Right lobe of liver (tissue), 6 donors: ENCODE measurements at regions not wholly inside any gene's neighbourhood (a gene's known extent, or its start where the extent isn't known, plus 50 kb on each side); places are given as distances from the start of the nearest gene placed in this dataset.
A peak's percentile ranks its signal among the peaks of the same experiment; 100 is the strongest.

Experiments used
- ATAC-seq, 4 donors: fragments of 200-7000 bp; cut with Tn5 transposase; one replicate each; pipeline ENCODE4 v1.9.1; 2020; ENCODE audit warnings: mild to moderate bottlenecking in 4 of 4, moderate library complexity in 4 of 4
- DNase-seq, 3 donors: peaks; one replicate each; pipeline ENCODE4 v3.0.0-alpha.2; 2020
- H3K27ac ChIP-seq, 3 donors: fragments of 200-600 bp; one replicate each; pipeline ENCODE4 v1.8.0; 2022
- H3K27me3 ChIP-seq, 2 donors: fragments of 200-600 bp; one replicate each; pipeline ENCODE4 v1.8.0; 2022
- H3K36me3 ChIP-seq, 4 donors: fragments of 200-600 bp; sonication (generic) in 1 of 4; one replicate each; pipeline versions ENCODE4 v1.5.1 to v1.8.0; 2017 to 2022; ENCODE audit warnings: control low read depth in 1 of 4
- H3K4me1 ChIP-seq, 4 donors: fragments of 200-600 bp; sonication (generic) in 1 of 4; one replicate each; pipeline versions ENCODE4 v1.5.1 to v1.8.0; 2017 to 2022; ENCODE audit warnings: control low read depth in 1 of 4
- H3K4me3 ChIP-seq, 3 donors: fragments of 200-600 bp; one replicate each; pipeline ENCODE4 v1.8.0; 2022
- H3K9me3 ChIP-seq, 4 donors: fragments of 200-600 bp; sonication (generic) in 1 of 4; one replicate each; pipeline versions ENCODE4 v1.5.1 to v1.8.0; 2017 to 2022; ENCODE audit warnings: control low read depth in 1 of 4
- POLR2A ChIP-seq: fragments of 450-650 bp; IDR thresholded peaks from one replicate; pipeline ENCODE4 v1.6.1; 2017; ENCODE audit warnings: antibody characterized with exemption, mild to moderate bottlenecking
- WGBS: methylation state at CpG from one replicate; pipeline ENCODE4 v1.1.6; 2018; ENCODE audit warnings: low coverage, low lambda C conversion rate; ENCODE audit not compliant: insufficient coverage; ENCODE audit errors: missing lambda C conversion rate; 5-methylcytosine and 5-hydroxymethylcytosine counted together
- intact Hi-C, 2 donors: fragments of 100-400 bp; cut with DNase I; formaldehyde crosslinking; loops; one replicate each; pipeline versions ENCODE4 v1.11.2 to v1.14.1; 2022
- TF ChIP-seq, protein P1 (sequence below), 4 donors: fragments of 200-600 bp in 3 of 4; fragments of 450-650 bp in 1 of 4; IDR thresholded peaks; one replicate each; pipeline versions ENCODE4 v1.5.1 to v1.8.0; 2016 to 2022; ENCODE audit warnings: antibody characterized with exemption in 4 of 4, mild to moderate bottlenecking in 2 of 4
- donor health status: DM: no; HTN: yes; CAD: no.
- donor health status: DM: no; HTN: no; CAD: no.
- donor health status: DM: no; HTN: no; CAD: no.
- donor health status: DM: no; HTN: yes; CAD: no.
- donor health status: DM: no; HTN: yes; CAD: no.

- TF ChIP-seq POLR2A = no peak
- TF ChIP-seq, protein P1, sequence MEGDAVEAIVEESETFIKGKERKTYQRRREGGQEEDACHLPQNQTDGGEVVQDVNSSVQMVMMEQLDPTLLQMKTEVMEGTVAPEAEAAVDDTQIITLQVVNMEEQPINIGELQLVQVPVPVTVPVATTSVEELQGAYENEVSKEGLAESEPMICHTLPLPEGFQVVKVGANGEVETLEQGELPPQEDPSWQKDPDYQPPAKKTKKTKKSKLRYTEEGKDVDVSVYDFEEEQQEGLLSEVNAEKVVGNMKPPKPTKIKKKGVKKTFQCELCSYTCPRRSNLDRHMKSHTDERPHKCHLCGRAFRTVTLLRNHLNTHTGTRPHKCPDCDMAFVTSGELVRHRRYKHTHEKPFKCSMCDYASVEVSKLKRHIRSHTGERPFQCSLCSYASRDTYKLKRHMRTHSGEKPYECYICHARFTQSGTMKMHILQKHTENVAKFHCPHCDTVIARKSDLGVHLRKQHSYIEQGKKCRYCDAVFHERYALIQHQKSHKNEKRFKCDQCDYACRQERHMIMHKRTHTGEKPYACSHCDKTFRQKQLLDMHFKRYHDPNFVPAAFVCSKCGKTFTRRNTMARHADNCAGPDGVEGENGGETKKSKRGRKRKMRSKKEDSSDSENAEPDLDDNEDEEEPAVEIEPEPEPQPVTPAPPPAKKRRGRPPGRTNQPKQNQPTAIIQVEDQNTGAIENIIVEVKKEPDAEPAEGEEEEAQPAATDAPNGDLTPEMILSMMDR (IDR thresholded peaks at IDR 0.05) = no peak
- Histone ChIP-seq H3K36me3 (no peaks in the 10 kb centered on the region), H3K27ac (no peak overlapping the region), H3K9me3 (no peaks in the 10 kb centered on the region), H3K4me1 (peaks cover 0 to 24% (median 9%) of the 10 kb centered on the region in 4 donors), H3K4me3 (no peak overlapping the region), H3K27me3 (no peaks in the 10 kb centered on the region)
- DNase-seq (no peak), ATAC-seq (no peak)
- WGBS = 43% methylated on average over 1 of the region's 1 CpG
- intact Hi-C loops = no loop called here
Observed at GRCh38 chr6:113651920-113652319, 205.2 kb upstream of the MARCKS start.

DNA sequence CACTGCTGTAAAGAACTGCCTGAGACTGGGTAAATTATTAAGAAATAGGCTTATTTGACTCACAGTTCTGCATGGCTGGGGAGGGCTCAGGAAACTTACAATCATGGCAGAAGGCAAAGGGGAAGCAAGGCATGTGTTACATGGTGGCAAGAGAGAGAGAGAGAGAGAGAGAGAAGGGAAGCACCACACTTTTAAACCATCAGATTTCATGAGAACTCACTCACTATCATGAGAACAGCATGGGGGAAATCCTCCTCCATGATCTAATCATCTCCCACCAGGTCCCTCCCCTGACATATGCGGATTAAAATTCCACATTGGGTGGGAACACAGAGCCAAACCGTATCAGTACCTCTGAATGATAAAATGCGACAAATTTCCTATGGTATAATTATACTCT lies 203.9 kb upstream of the MARCKS start:
- 75% methylated on average over 2 of the region's 3 CpGs for WGBS
- no peak overlapping the region for H3K27ac ChIP-seq
- no peaks in the 10 kb centered on the region for H3K9me3 ChIP-seq
- no peak for DNase-seq
- H3K4me1 ChIP-seq = peaks cover 0 to 22% (median 9%) of the 10 kb centered on the region in 4 donors
- no peaks in the 10 kb centered on the region for H3K36me3 ChIP-seq
- intact Hi-C loops = no loop called here
- TF ChIP-seq, protein P1 (IDR thresholded peaks at IDR 0.05) = no peak
- TF ChIP-seq POLR2A = no peak
- H3K4me3 ChIP-seq = no peak overlapping the region
- no peaks in the 10 kb centered on the region for H3K27me3 ChIP-seq
- no peak for ATAC-seq

- H3K4me3 ChIP-seq = no peak overlapping the region
- H3K4me1 ChIP-seq = peaks cover 0 to 14% (median 7%) of the 10 kb centered on the region in 4 donors
- H3K27me3 ChIP-seq = no peaks in the 10 kb centered on the region
- ATAC-seq (peak; percentile 89 to 98 (median 92)), DNase-seq (peak; percentile 87 to 89 (median 89))
- no peaks in the 10 kb centered on the region for H3K36me3 ChIP-seq
- H3K9me3 ChIP-seq = no peaks in the 10 kb centered on the region
- intact Hi-C loops = no loop called here
- no peak for TF ChIP-seq POLR2A
- TF ChIP-seq, protein P1 (IDR thresholded peaks at IDR 0.05) = no peak
- H3K27ac ChIP-seq = peak overlapping the region; percentile 18 to 36 (median 31)
Observed at GRCh38 chr6:113654396-113654795, 202.7 kb upstream of the MARCKS start.

DNA sequence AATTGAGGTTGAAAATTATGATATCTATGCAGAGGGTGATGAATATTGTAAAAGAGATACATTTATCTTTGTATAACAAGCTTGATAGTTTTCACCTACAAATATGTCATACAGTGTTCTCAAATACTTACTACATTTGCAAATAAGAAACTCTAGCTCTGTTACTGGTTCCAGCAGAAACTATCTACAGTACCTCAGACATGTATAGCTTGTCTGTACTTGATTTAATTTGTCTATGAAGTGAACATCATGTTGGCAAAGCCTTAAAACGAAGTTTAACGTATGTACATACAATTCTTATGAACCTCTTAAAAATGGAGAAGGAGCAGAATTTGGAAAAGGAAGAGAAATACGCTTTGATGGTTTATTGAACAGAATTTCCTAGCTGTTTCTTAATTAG lies 201.4 kb upstream of the MARCKS start:
- Histone ChIP-seq H3K27me3 (no peaks in the 10 kb centered on the region), H3K4me3 (no peak overlapping the region), H3K9me3 (no peaks in the 10 kb centered on the region), H3K4me1 (peaks cover 0 to 15% (median 7%) of the 10 kb centered on the region in 4 donors), H3K36me3 (no peaks in the 10 kb centered on the region), H3K27ac (no peak overlapping the region)
- no peak for DNase-seq
- TF ChIP-seq, protein P1 (IDR thresholded peaks at IDR 0.05) = no peak
- no peak for TF ChIP-seq POLR2A
- intact Hi-C loops = no loop called here
- no peak for ATAC-seq
- 91% methylated on average over 3 of the region's 3 CpGs for WGBS
